ENCODE measurements at regions not wholly inside any gene's neighbourhood (a gene's known extent, or its start where the extent isn't known, plus 50 kb on each side); places are given as distances from the start of the nearest gene placed in this dataset.

- Mint-ChIP-seq H3K27ac (peak overlapping the region in 2 of 6 donors; percentile 18 to 40), H3K27me3 (no peaks in the 10 kb centered on the region), H3K4me1 (peaks cover 0 to 4% (median 0%) of the 10 kb centered on the region in 3 donors), H3K36me3 (no peaks in the 10 kb centered on the region), H3K9me3 (peaks cover 0 to 4% (median 0%) of the 10 kb centered on the region in 7 donors), H3K4me3 (no peak overlapping the region)
- ATAC-seq (ENCODE audit: low read depth in 2 of 2) (no peak), DNase-seq (no peak)
Measured at GRCh38 chr5:158492136-158492535, 607.6 kb downstream of the EBF1 start.

DNA sequence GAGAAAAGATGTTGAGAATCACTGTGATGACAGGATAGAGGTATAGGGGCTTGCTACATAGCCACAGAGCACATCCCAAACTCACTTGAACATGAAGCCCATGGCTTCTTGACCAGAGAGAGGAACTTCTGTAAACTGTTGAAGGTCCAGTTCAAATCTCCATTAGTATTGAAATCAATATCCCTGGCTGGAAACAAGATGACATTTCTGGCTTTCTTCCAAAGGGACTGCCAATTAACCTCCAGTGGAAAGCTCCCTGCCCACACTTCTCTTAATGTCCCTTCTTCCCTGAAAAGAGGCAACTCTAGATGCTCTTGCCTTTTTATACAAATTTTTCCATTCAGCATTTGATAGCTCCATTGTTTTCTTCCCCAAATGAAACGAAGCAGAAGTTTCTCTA, 612.1 kb downstream of the EBF1 start:
- Mint-ChIP-seq H3K36me3 (no peaks in the 10 kb centered on the region), H3K9me3 (peaks cover 0 to 2% (median 0%) of the 10 kb centered on the region in 7 donors), H3K27ac (no peak overlapping the region), H3K27me3 (no peaks in the 10 kb centered on the region), H3K4me1 (peaks cover 4 to 5% (median 4%) of the 10 kb centered on the region in 3 donors), H3K4me3 (peak overlapping the region in 2 of 8 donors; percentile 2 to 26)
- DNase-seq, result no peak
- no peak for ATAC-seq (ENCODE audit: low read depth in 2 of 2)

DNA sequence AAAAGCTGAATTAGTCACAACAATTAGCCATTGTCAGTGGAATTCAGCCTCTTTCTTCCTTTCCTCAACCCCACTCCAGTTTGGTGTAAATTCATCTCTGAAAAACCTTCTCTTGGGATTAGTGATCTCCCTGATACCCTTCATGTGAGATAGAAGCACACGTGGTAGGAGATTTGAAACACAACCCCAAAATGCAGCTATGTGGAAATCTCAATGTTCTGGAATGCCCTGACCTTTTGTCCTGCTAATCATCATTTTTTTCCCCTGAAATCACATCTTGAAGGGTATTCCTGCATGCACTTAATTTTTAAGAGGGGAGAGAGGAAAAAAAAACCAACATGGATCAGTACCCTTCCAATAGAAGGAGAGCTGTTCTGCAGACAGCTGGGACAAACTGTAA, 612.6 kb downstream of the EBF1 start:
- no peaks in the 10 kb centered on the region for H3K36me3 Mint-ChIP-seq
- H3K4me3 Mint-ChIP-seq, result peak overlapping the region in 1 of 8 donors; percentile 2
- peaks cover 0 to 2% (median 0%) of the 10 kb centered on the region in 7 donors for H3K9me3 Mint-ChIP-seq
- no peak for DNase-seq
- ATAC-seq (ENCODE audit: low read depth in 2 of 2), result no peak
- H3K27ac Mint-ChIP-seq, result peak overlapping the region in 1 of 6 donors; percentile 18
- peaks cover 4 to 5% (median 4%) of the 10 kb centered on the region in 3 donors for H3K4me1 Mint-ChIP-seq
- H3K27me3 Mint-ChIP-seq, result no peaks in the 10 kb centered on the region

DNA sequence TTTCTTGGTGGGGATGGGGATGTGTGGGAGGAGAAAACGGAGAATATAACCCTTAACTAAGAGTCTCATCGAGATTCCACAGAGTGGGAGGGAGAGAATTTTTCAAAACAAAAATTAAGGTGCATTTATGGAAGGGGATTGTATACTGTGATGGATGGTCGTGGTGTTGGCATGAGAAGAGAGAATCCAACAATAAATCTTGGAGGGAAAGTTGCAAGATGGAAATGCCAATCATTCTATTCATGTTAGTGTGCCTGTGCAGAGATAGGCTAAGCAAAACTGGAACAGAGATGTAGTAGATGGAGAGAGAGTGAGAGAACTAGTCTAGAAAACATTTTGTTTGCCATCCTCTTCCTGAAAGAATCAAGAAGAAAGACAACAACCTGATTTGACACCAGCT, 613.1 kb downstream of the EBF1 start:
- H3K27me3 Mint-ChIP-seq, result no peaks in the 10 kb centered on the region
- peaks cover 4 to 5% (median 4%) of the 10 kb centered on the region in 3 donors for H3K4me1 Mint-ChIP-seq
- peaks cover 0 to 2% (median 0%) of the 10 kb centered on the region in 7 donors for H3K9me3 Mint-ChIP-seq
- DNase-seq (no peak), ATAC-seq (ENCODE audit: low read depth in 2 of 2) (no peak)
- no peaks in the 10 kb centered on the region for H3K36me3 Mint-ChIP-seq
- no peak overlapping the region for H3K4me3 Mint-ChIP-seq
- peak overlapping the region in 1 of 6 donors; percentile 27 for H3K27ac Mint-ChIP-seq

DNA sequence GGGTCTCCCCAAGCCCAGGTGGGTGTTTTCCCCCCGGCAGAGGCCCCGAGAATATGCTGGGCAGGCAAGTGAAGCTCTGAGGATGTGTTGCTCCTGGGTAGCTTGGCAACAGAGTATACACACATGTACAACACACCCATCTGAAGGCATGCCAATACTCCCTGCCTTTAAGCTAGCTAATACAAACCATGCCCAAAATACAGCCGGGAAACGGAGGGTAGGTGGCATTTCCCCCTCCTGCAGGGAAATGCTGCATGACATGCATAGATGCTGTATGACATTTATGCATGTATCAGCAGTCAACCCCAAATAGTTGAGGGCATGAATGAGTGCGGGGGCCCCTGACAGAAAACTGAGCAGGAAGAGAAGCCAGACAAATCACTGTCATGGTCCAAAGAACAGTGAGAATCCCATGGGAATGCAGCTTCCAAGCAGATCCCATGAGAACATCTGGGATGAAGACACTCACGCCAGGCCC, 614.1 kb downstream of the EBF1 start:
- no peak overlapping the region for H3K4me3 Mint-ChIP-seq
- no peaks in the 10 kb centered on the region for H3K27me3 Mint-ChIP-seq
- no peak for ATAC-seq (ENCODE audit: low read depth in 2 of 2)
- peaks cover 0 to 2% (median 0%) of the 10 kb centered on the region in 7 donors for H3K9me3 Mint-ChIP-seq
- H3K27ac Mint-ChIP-seq, result peak overlapping the region in 1 of 6 donors; percentile 4
- DNase-seq, result no peak
- peaks cover 4 to 5% (median 4%) of the 10 kb centered on the region in 3 donors for H3K4me1 Mint-ChIP-seq
- H3K36me3 Mint-ChIP-seq, result no peaks in the 10 kb centered on the region

DNA sequence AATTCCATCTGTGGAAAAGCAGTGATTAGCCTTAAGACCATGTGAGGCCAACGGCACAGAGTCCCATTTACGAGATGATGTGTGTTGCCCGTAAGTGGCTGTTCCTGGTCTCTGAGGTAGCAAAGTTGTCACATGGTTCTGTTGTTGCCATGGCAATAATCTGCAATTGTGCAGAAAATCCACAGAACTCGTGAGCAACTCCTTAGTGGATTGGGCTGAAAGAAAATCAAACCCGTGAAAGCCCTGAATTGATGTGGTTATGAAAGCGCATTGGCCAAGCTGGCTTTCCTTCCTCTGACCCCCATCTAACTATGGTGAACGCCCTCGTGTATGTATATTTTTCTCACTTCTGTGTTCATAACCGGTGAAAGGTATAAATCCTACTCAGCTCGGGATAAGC, 614.7 kb downstream of the EBF1 start:
- no peak for DNase-seq
- ATAC-seq (ENCODE audit: low read depth in 2 of 2), result no peak

GRCh38 chr5:158484150-158484549, 615.6 kb downstream of the EBF1 start:
- Mint-ChIP-seq H3K36me3 (no peaks in the 10 kb centered on the region), H3K27ac (no peak overlapping the region), H3K27me3 (no peaks in the 10 kb centered on the region), H3K4me1 (peaks cover 4 to 8% (median 5%) of the 10 kb centered on the region in 3 donors), H3K9me3 (no peaks in the 10 kb centered on the region), H3K4me3 (no peak overlapping the region)
- ATAC-seq (ENCODE audit: low read depth in 2 of 2), result no peak
- DNase-seq, result no peak

More for the DNA sequence above, 614.7 kb downstream of the EBF1 start:
- H3K4me1 Mint-ChIP-seq, result peaks cover 4 to 6% (median 5%) of the 10 kb centered on the region in 3 donors
- H3K9me3 Mint-ChIP-seq, result peaks cover 0 to 2% (median 0%) of the 10 kb centered on the region in 7 donors
- H3K4me3 Mint-ChIP-seq, result no peak overlapping the region
- H3K27me3 Mint-ChIP-seq, result no peaks in the 10 kb centered on the region
- H3K27ac Mint-ChIP-seq, result no peak overlapping the region
- H3K36me3 Mint-ChIP-seq, result no peaks in the 10 kb centered on the region

DNA sequence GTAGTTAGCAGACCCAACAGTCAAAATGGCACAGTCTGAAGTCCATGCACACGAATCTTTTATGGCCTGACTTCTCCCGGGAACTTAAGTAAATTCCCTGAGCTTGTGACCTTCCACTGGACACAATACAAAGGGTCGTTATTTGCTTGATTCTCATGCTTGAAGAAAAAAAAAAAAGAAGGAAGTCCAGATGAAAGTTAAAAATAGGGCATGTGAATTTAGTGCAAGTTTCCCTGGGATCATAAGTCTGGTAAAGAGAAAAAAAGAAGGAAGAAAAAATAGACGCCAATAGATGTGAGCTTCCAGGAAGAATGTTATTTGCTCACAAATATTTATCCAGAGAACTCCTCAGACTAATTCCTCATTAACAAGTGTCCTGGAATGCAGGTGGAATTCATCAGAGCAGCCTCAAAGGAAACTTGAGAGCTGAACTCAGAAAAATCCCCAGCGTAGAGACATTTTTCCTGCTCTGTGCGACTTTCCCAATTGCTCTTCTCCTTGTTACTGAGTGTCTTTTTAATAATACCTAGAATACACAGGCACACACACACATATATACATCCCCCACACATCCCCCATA, 616.3 kb downstream of the EBF1 start:
- H3K27ac Mint-ChIP-seq, result peak overlapping the region in 1 of 6 donors; percentile 59
- ATAC-seq (ENCODE audit: low read depth in 2 of 2) (no peak), DNase-seq (no peak)
- H3K4me1 Mint-ChIP-seq, result peaks cover 0 to 11% (median 6%) of the 10 kb centered on the region in 3 donors
- no peaks in the 10 kb centered on the region for H3K9me3 Mint-ChIP-seq
- H3K36me3 Mint-ChIP-seq, result no peaks in the 10 kb centered on the region
- no peaks in the 10 kb centered on the region for H3K27me3 Mint-ChIP-seq
- no peak overlapping the region for H3K4me3 Mint-ChIP-seq

DNA sequence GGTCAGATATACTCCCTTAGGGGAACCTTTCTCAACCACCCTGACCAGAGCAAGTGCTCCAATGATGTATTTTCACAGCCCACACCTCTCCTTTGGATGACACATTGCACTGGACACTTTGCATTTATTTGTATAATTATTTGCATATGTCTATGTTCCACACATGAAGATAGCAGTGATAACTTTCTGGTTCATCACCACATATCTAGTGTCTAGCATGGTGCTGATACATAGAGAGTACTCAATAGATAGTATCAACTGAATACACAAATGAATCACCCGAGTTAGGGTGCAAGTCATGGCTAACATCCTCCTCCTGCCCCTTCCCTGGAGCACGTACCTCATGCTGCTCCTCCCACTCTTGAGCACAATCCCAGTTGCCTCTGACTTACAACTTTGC, 617.6 kb downstream of the EBF1 start:
- peaks cover 7 to 17% (median 14%) of the 10 kb centered on the region in 3 donors for H3K4me1 Mint-ChIP-seq
- ATAC-seq (ENCODE audit: low read depth in 2 of 2) (no peak), DNase-seq (no peak)
- H3K27ac Mint-ChIP-seq, result no peak overlapping the region
- H3K9me3 Mint-ChIP-seq, result no peaks in the 10 kb centered on the region
- no peak overlapping the region for H3K4me3 Mint-ChIP-seq
- H3K27me3 Mint-ChIP-seq, result no peaks in the 10 kb centered on the region
- no peaks in the 10 kb centered on the region for H3K36me3 Mint-ChIP-seq

GRCh38 chr5:158478139-158478538, 619.2 kb upstream of the CLINT1 start:
- Mint-ChIP-seq H3K4me1 (peaks cover 7 to 13% (median 10%) of the 10 kb centered on the region in 3 donors), H3K4me3 (peak overlapping the region in 1 of 8 donors; percentile 5), H3K27me3 (no peaks in the 10 kb centered on the region), H3K27ac (no peak overlapping the region), H3K36me3 (no peaks in the 10 kb centered on the region), H3K9me3 (no peaks in the 10 kb centered on the region)
- DNase-seq (no peak), ATAC-seq (ENCODE audit: low read depth in 2 of 2) (peak; percentile 18 to 35)

DNA sequence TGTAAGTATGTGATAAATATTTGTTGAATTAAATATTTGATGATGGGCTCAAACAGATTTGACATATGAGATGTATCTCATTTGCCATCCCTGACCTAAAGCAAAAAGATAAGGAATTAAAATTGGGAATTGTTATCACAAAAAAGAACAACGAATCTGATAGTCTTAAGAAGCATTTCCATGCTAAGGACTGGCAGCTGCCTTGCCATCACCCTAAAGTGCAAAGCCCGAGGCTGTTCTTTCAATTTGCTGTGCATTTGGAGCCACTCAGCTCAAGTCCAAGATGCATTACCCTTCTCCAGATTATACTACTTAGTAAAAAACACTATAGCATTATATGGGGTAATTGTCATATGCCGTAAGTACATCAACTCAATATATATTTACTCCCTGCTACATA, 618.3 kb upstream of the CLINT1 start:
- no peak for ATAC-seq (ENCODE audit: low read depth in 2 of 2)
- Mint-ChIP-seq H3K27me3 (no peaks in the 10 kb centered on the region), H3K36me3 (no peaks in the 10 kb centered on the region), H3K9me3 (no peaks in the 10 kb centered on the region), H3K4me3 (no peak overlapping the region), H3K4me1 (peaks cover 7 to 13% (median 8%) of the 10 kb centered on the region in 3 donors), H3K27ac (no peak overlapping the region)
- no peak for DNase-seq

- H3K36me3 Mint-ChIP-seq, result no peaks in the 10 kb centered on the region
- DNase-seq (no peak), ATAC-seq (ENCODE audit: low read depth in 2 of 2) (no peak)
- no peak overlapping the region for H3K27ac Mint-ChIP-seq
- peaks cover 0 to 5% (median 0%) of the 10 kb centered on the region in 7 donors for H3K9me3 Mint-ChIP-seq
- no peaks in the 10 kb centered on the region for H3K27me3 Mint-ChIP-seq
- H3K4me3 Mint-ChIP-seq, result no peak overlapping the region
- H3K4me1 Mint-ChIP-seq, result peaks cover 8 to 16% (median 13%) of the 10 kb centered on the region in 3 donors
Measured at GRCh38 chr5:158473016-158473635, 614.2 kb upstream of the CLINT1 start.

DNA sequence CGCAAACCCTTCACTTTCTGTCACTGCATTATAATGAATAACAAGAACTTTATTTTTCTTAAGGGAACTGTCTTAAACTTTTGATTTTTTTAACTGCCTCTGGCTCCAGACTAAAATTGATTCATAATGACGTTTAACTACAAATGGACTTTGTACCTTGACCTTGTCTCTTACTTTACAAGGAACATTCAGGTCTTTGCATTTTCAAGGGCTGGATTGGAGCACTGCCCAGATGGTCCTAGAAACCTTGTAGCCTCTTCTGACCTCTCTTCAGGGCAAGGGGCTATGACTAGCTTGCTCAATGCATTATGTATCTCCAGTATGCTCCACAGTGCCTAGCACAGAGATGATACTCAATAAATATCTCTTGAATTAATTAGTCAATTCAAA, 612.6 kb upstream of the CLINT1 start:
- peaks cover 0 to 5% (median 0%) of the 10 kb centered on the region in 7 donors for H3K9me3 Mint-ChIP-seq
- ATAC-seq (ENCODE audit: low read depth in 2 of 2), result no peak
- H3K27ac Mint-ChIP-seq, result no peak overlapping the region
- no peaks in the 10 kb centered on the region for H3K27me3 Mint-ChIP-seq
- no peaks in the 10 kb centered on the region for H3K36me3 Mint-ChIP-seq
- DNase-seq, result no peak
- H3K4me3 Mint-ChIP-seq, result no peak overlapping the region
- H3K4me1 Mint-ChIP-seq, result peaks cover 7 to 15% (median 12%) of the 10 kb centered on the region in 3 donors
